Sigmoid colon (tissue), 3 donors: ENCODE measurements at regions not wholly inside any gene's neighbourhood (a gene's known extent, or its start where the extent isn't known, plus 50 kb on each side); places are given as distances from the start of the nearest gene placed in this dataset.

Experiments used
- POLR2A ChIP-seq, 2 donors: fragments of 450-650 bp; IDR thresholded peaks; one replicate each; pipeline ENCODE4 v1.6.1; 2016; ENCODE audit warnings: antibody characterized with exemption in 2 of 2, mild to moderate bottlenecking in 2 of 2, moderate library complexity in 2 of 2
- TF ChIP-seq, protein P1 (sequence below), 4 experiments: fragments of 450-650 bp in 3 of 4; fragments of 200-600 bp in 1 of 4; IDR thresholded peaks; one replicate each; pipeline ENCODE4 v1.5.1; 2016 to 2019; ENCODE audit warnings: antibody characterized with exemption in 4 of 4, mild to moderate bottlenecking in 3 of 4, moderate library complexity in 2 of 4

GRCh38 chr6:142551274-142551811, 249.5 kb downstream of the ADGRG6 start:
- TF ChIP-seq, protein P1, sequence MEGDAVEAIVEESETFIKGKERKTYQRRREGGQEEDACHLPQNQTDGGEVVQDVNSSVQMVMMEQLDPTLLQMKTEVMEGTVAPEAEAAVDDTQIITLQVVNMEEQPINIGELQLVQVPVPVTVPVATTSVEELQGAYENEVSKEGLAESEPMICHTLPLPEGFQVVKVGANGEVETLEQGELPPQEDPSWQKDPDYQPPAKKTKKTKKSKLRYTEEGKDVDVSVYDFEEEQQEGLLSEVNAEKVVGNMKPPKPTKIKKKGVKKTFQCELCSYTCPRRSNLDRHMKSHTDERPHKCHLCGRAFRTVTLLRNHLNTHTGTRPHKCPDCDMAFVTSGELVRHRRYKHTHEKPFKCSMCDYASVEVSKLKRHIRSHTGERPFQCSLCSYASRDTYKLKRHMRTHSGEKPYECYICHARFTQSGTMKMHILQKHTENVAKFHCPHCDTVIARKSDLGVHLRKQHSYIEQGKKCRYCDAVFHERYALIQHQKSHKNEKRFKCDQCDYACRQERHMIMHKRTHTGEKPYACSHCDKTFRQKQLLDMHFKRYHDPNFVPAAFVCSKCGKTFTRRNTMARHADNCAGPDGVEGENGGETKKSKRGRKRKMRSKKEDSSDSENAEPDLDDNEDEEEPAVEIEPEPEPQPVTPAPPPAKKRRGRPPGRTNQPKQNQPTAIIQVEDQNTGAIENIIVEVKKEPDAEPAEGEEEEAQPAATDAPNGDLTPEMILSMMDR (IDR thresholded peaks at IDR 0.05): no peak
- TF ChIP-seq POLR2A (IDR thresholded peaks at IDR 0.05): no peak
